ENCODE measurements at regions not wholly inside any gene's neighbourhood (a gene's known extent, or its start where the extent isn't known, plus 50 kb on each side); places are given as distances from the start of the nearest gene placed in this dataset.

GRCh38 chr12:93043192-93043876 is 114.2 kb upstream of the EEA1 start (continued):
- TF ChIP-seq REST (IDR thresholded peaks at IDR 0.05; ENCODE audit: unreplicated experiment) (no peak), CTCF (conservative IDR thresholded peaks at IDR 0.05; ENCODE audit: low read depth in 2 of 2) (no peak), POLR2AphosphoS5 (IDR thresholded peaks at IDR 0.05; ENCODE audit: low read depth) (no peak)

- Histone ChIP-seq H3K4me3 (no peak overlapping the region), H2AFZ (peak overlapping the region; percentile 63), H3K4me1 (ENCODE audit: insufficient read depth) (no peaks in the 10 kb centered on the region; the same call in 1 of the 2 replicates), H3K27me3 (ENCODE audit: insufficient read depth) (no peaks in the 10 kb centered on the region), H3K27ac (ENCODE audit: low read depth) (no peak overlapping the region), H3F3A (replicated peaks; ENCODE audit: low read depth) (no peaks in the 10 kb centered on the region), H3K4me2 (no peak overlapping the region), H3K36me3 (ENCODE audit: insufficient read depth) (no peaks in the 10 kb centered on the region; the same call in 1 of the 2 replicates), H3K9me2 (ENCODE audit: insufficient read depth) (peaks cover 20% of the 10 kb centered on the region; the same call in 1 of the 2 replicates), H3K79me2 (replicated peaks; ENCODE audit: insufficient read depth) (no peaks in the 10 kb centered on the region), H4K20me1 (replicated peaks; ENCODE audit: insufficient read depth) (no peaks in the 10 kb centered on the region)
- H3K4me3 Mint-ChIP-seq, result no peak overlapping the region
- H3K4me1 Mint-ChIP-seq, result no peaks in the 10 kb centered on the region; the same call in 1 of the 3 replicates
- ATAC-seq (no peak), DNase-seq (ENCODE audit: low spot score) (no peak)
- H3K9me3 Mint-ChIP-seq, result 0 out of 3 replicates have a peak, but pooled peaks cover 2% of the 10 kb centered on the region
- H3K27me3 Mint-ChIP-seq (ENCODE audit: insufficient read depth, low read depth, poor library complexity), result no peaks in the 10 kb centered on the region
- no peaks in the 10 kb centered on the region for H3K36me3 Mint-ChIP-seq (ENCODE audit: low read depth)
- no peak overlapping the region for H3K27ac Mint-ChIP-seq
- no peak for TF ChIP-seq EZH2phosphoT487 (IDR thresholded peaks at IDR 0.05; ENCODE audit: unreplicated experiment)
- no peak for TF ChIP-seq ZNF462 (CRISPR knock-in tag; IDR thresholded peaks at IDR 0.05)
- TF ChIP-seq POLR2AphosphoS5 (IDR thresholded peaks at IDR 0.05; ENCODE audit: low read depth), result no peak
- no peak for TF ChIP-seq CTCF (conservative IDR thresholded peaks at IDR 0.05; ENCODE audit: low read depth in 2 of 2)
- no peak for TF ChIP-seq JUNB (IDR thresholded peaks at IDR 0.05; ENCODE audit: unreplicated experiment)
- no peak for TF ChIP-seq EZH2 (IDR thresholded peaks at IDR 0.05; ENCODE audit: low read depth, unreplicated experiment)
- no peak for TF ChIP-seq ZNF114 (CRISPR knock-in tag; IDR thresholded peaks at IDR 0.05)
- TF ChIP-seq ETS1 (IDR thresholded peaks at IDR 0.05), result no peak
Measured at GRCh38 chr12:93043877-93044209, 114.7 kb upstream of the EEA1 start.
